GM23338 (cell line): ENCODE measurements at regions not wholly inside any gene's neighbourhood (a gene's known extent, or its start where the extent isn't known, plus 50 kb on each side); places are given as distances from the start of the nearest gene placed in this dataset.

ENCODE experiments used
- ATAC-seq: fragments of 200-7000 bp; cut with Tn5 transposase; 3 replicates; pipeline ENCODE4 v1.9.1; 2020
- DNase-seq: peaks from one replicate; pipeline ENCODE4 v3.0.0-alpha.2; 2015; ENCODE audit warnings: low spot score
- H2AFZ ChIP-seq: fragments of 200-600 bp; sonication (generic); 2 replicates; pipeline ENCODE4 v1.8.0; 2016; ENCODE audit warnings: antibody characterized with exemption, mild to moderate bottlenecking, moderate library complexity
- H3F3A ChIP-seq: fragments of 200-600 bp; sonication (generic); replicated peaks from 2 replicates; pipeline ENCODE4 v1.8.0; 2017; ENCODE audit warnings: antibody characterized with exemption, mixed run types, low read depth
- H3K27ac ChIP-seq: fragments of 200-600 bp; sonication (generic); 2 replicates; pipeline ENCODE4 v1.6.1; 2016; ENCODE audit warnings: low read depth
- H3K27me3 ChIP-seq: fragments of 200-600 bp; sonication (generic); 2 replicates; pipeline ENCODE4 v1.8.0; 2016; ENCODE audit warnings: mild to moderate bottlenecking, mixed run types, moderate library complexity; ENCODE audit not compliant: insufficient read depth
- H3K36me3 ChIP-seq: fragments of 200-600 bp; sonication (generic); 2 replicates; pipeline ENCODE4 v1.8.0; 2016; ENCODE audit warnings: mild to moderate bottlenecking; ENCODE audit not compliant: insufficient read depth
- H3K4me1 ChIP-seq: fragments of 200-600 bp; sonication (generic); 2 replicates; pipeline ENCODE4 v1.8.0; 2016; ENCODE audit warnings: mild to moderate bottlenecking, moderate library complexity; ENCODE audit not compliant: insufficient read depth
- H3K4me2 ChIP-seq: fragments of 200-600 bp; sonication (generic); 2 replicates; pipeline ENCODE4 v1.7.1; 2017; ENCODE audit warnings: mixed run types
- H3K4me3 ChIP-seq: fragments of 200-600 bp; sonication (generic); 2 replicates; pipeline ENCODE4 v1.6.1; 2016; ENCODE audit warnings: mixed run types
- H3K79me2 ChIP-seq: fragments of 200-600 bp; sonication (generic); replicated peaks from 2 replicates; pipeline ENCODE4 v1.8.0; 2017; ENCODE audit warnings: mild to moderate bottlenecking; ENCODE audit not compliant: insufficient read depth
- H3K9me2 ChIP-seq: fragments of 200-600 bp; sonication (generic); 2 replicates; pipeline ENCODE4 v1.8.0; 2017; ENCODE audit not compliant: insufficient read depth
- H4K20me1 ChIP-seq: fragments of 200-600 bp; sonication (generic); replicated peaks from 2 replicates; pipeline ENCODE4 v1.8.0; 2017; ENCODE audit warnings: mild to moderate bottlenecking; ENCODE audit not compliant: insufficient read depth
- H3K27ac Mint-ChIP-seq: 2 replicates; pipeline ENCODE4 v1.8.0; 2020; ENCODE audit warnings: inconsistent platforms, mild to moderate bottlenecking, moderate library complexity, mixed read lengths
- H3K27me3 Mint-ChIP-seq: 3 replicates; pipeline ENCODE4 v1.8.0; 2022; ENCODE audit warnings: low read depth, mild to moderate bottlenecking, moderate library complexity, mixed read lengths, inconsistent platforms; ENCODE audit not compliant: insufficient read depth, poor library complexity
- H3K36me3 Mint-ChIP-seq: 3 replicates; pipeline ENCODE4 v1.8.0; 2021; ENCODE audit warnings: low read depth, mild to moderate bottlenecking, inconsistent platforms, moderate library complexity, mixed read lengths
- H3K4me1 Mint-ChIP-seq: 3 replicates; pipeline ENCODE4 v1.8.0; 2020; ENCODE audit warnings: mild to moderate bottlenecking, inconsistent platforms, mixed read lengths
- H3K4me3 Mint-ChIP-seq: 3 replicates; pipeline ENCODE4 v1.8.0; 2021; ENCODE audit warnings: moderate library complexity, mild to moderate bottlenecking, inconsistent platforms, mixed read lengths
- H3K9me3 Mint-ChIP-seq: 3 replicates; pipeline ENCODE4 v1.8.0; 2020; ENCODE audit warnings: moderate library complexity, mild to moderate bottlenecking, inconsistent platforms, mixed read lengths
- CREB1 ChIP-seq: fragments of 250-450 bp; sonication (Bioruptor Pico); IDR thresholded peaks from 2 replicates; pipeline ENCODE4 v1.5.0; 2020; ENCODE audit warnings: low read depth, mild to moderate bottlenecking, moderate library complexity
- EZH2 ChIP-seq: fragments of 200-600 bp; sonication (generic); IDR thresholded peaks from one replicate; pipeline ENCODE4 v1.8.0; 2017; ENCODE audit warnings: antibody characterized with exemption, mild to moderate bottlenecking, low read depth; ENCODE audit not compliant: unreplicated experiment
- EZH2phosphoT487 ChIP-seq: fragments of 200-600 bp; sonication (generic); IDR thresholded peaks from one replicate; pipeline ENCODE4 v1.8.1; 2018; ENCODE audit warnings: antibody characterized with exemption; ENCODE audit not compliant: unreplicated experiment
- JUNB ChIP-seq: IDR thresholded peaks from one replicate; pipeline ENCODE4 v1.6.1; 2016; ENCODE audit warnings: antibody characterized with exemption; ENCODE audit not compliant: unreplicated experiment
- NANOG ChIP-seq: IDR thresholded peaks from 2 replicates; pipeline ENCODE4 v1.6.1; 2016; ENCODE audit warnings: antibody characterized with exemption, borderline replicate concordance
- POLR2AphosphoS5 ChIP-seq: IDR thresholded peaks from 2 replicates; pipeline ENCODE4 v1.6.1; 2016; ENCODE audit warnings: antibody characterized with exemption, low read depth
- STAT1 ChIP-seq: IDR thresholded peaks from one replicate; pipeline ENCODE4 v1.6.1; 2016; ENCODE audit warnings: antibody characterized with exemption; ENCODE audit not compliant: unreplicated experiment
- ZNF114 ChIP-seq: fragments of 250-450 bp; sonication (Bioruptor Pico); IDR thresholded peaks from 2 replicates; pipeline ENCODE4 v1.5.0; 2020; ENCODE audit warnings: mild to moderate bottlenecking, moderate library complexity
- ZNF331 ChIP-seq: fragments of 250-450 bp; sonication (Bioruptor Pico); IDR thresholded peaks from 2 replicates; pipeline ENCODE4 v1.5.0; 2020; ENCODE audit warnings: low read depth, mild to moderate bottlenecking, moderate library complexity
- ZNF462 ChIP-seq: fragments of 250-450 bp; sonication (Bioruptor Pico); IDR thresholded peaks from 2 replicates; pipeline ENCODE4 v1.5.0; 2020; ENCODE audit warnings: mild to moderate bottlenecking, moderate library complexity
- TF ChIP-seq, protein P1 (sequence below): IDR thresholded peaks from one replicate; pipeline ENCODE4 v1.6.1; 2018; ENCODE audit warnings: antibody characterized with exemption; ENCODE audit not compliant: unreplicated experiment
- TF ChIP-seq, protein P2 (sequence below), 2 experiments: fragments of 200-600 bp in 1 of 2; sonication (generic) in 1 of 2; conservative IDR thresholded peaks; 2 replicates each; pipeline versions ENCODE4 v1.5.1 to v1.6.1; 2016 to 2017; ENCODE audit warnings: antibody characterized with exemption in 2 of 2, low read depth in 2 of 2, mild to moderate bottlenecking in 2 of 2, moderate library complexity in 1 of 2

GRCh38 chr16:55954906-55955305 is 79.7 kb upstream of the CES5A start:
- Mint-ChIP-seq H3K9me3 (peaks cover 10% of the 10 kb centered on the region), H3K4me1 (no peaks in the 10 kb centered on the region), H3K4me3 (no peak overlapping the region), H3K27ac (no peak overlapping the region), H3K36me3 (peaks cover 3% of the 10 kb centered on the region; the same call in 1 of the 3 replicates), H3K27me3 (peaks cover 1% of the 10 kb centered on the region)
- H2AFZ ChIP-seq, result no peak overlapping the region
- no peaks in the 10 kb centered on the region; the same call in 1 of the 2 replicates for H3K9me2 ChIP-seq
- H3K4me2 ChIP-seq, result no peak overlapping the region
- no peaks in the 10 kb centered on the region for H3F3A ChIP-seq
- no peak for DNase-seq
- no peaks in the 10 kb centered on the region for H3K79me2 ChIP-seq
- no peak for ATAC-seq
- no peak overlapping the region for H3K4me3 ChIP-seq
- TF ChIP-seq ZNF114 (CRISPR knock-in tag), result no peak
- no peaks in the 10 kb centered on the region for H4K20me1 ChIP-seq
- H3K27me3 ChIP-seq, result no peaks in the 10 kb centered on the region
- no peaks in the 10 kb centered on the region for H3K4me1 ChIP-seq
- H3K36me3 ChIP-seq, result no peaks in the 10 kb centered on the region
- H3K27ac ChIP-seq, result no peak overlapping the region

DNA sequence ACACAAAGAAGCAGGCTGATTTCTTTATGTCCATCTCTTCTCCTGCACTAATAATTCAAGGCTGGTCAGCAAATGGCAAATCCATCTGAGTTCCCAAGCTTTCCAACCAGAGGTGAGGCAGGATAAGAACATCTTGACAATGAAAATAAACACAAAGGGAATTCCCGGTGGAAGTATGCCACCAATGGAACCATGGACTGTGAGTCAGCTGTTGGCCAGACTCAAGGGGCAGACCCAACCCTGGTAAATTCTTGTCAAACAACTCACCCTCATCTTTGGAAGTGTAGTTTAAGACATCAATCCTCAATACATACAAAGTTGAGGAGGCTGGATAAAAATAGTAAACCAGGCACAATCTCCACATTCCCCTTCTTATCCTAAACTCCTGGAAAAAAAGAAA is 74.3 kb upstream of the CES5A start:
- H3K9me3 Mint-ChIP-seq, result peaks cover 7% of the 10 kb centered on the region
- ATAC-seq (no peak), DNase-seq (no peak)
- no peaks in the 10 kb centered on the region for H3F3A ChIP-seq
- peaks cover 3% of the 10 kb centered on the region; the same call in 1 of the 3 replicates for H3K36me3 Mint-ChIP-seq
- H3K4me2 ChIP-seq, result no peak overlapping the region
- H3K27me3 ChIP-seq, result no peaks in the 10 kb centered on the region
- no peak overlapping the region for H3K27ac Mint-ChIP-seq
- no peaks in the 10 kb centered on the region; the same call in 1 of the 2 replicates for H3K4me1 ChIP-seq
- H4K20me1 ChIP-seq, result no peaks in the 10 kb centered on the region
- H2AFZ ChIP-seq, result no peak overlapping the region
- H3K79me2 ChIP-seq, result no peaks in the 10 kb centered on the region
- H3K4me3 Mint-ChIP-seq, result no peak overlapping the region
- peaks cover 3% of the 10 kb centered on the region; the same call in 1 of the 2 replicates for H3K9me2 ChIP-seq
- H3K36me3 ChIP-seq, result no peaks in the 10 kb centered on the region
- no peak overlapping the region for H3K4me3 ChIP-seq
- H3K27me3 Mint-ChIP-seq, result no peaks in the 10 kb centered on the region
- no peak overlapping the region for H3K27ac ChIP-seq
- H3K4me1 Mint-ChIP-seq, result peaks cover 11% of the 10 kb centered on the region
- TF ChIP-seq ZNF114 (CRISPR knock-in tag) (no peak), JUNB (no peak), ZNF331 (CRISPR knock-in tag) (no peak), EZH2 (no peak), EZH2phosphoT487 (no peak), NANOG (no peak), CREB1 (no peak), STAT1 (no peak), POLR2AphosphoS5 (no peak), ZNF462 (CRISPR knock-in tag) (no peak)
- TF ChIP-seq, protein P1, sequence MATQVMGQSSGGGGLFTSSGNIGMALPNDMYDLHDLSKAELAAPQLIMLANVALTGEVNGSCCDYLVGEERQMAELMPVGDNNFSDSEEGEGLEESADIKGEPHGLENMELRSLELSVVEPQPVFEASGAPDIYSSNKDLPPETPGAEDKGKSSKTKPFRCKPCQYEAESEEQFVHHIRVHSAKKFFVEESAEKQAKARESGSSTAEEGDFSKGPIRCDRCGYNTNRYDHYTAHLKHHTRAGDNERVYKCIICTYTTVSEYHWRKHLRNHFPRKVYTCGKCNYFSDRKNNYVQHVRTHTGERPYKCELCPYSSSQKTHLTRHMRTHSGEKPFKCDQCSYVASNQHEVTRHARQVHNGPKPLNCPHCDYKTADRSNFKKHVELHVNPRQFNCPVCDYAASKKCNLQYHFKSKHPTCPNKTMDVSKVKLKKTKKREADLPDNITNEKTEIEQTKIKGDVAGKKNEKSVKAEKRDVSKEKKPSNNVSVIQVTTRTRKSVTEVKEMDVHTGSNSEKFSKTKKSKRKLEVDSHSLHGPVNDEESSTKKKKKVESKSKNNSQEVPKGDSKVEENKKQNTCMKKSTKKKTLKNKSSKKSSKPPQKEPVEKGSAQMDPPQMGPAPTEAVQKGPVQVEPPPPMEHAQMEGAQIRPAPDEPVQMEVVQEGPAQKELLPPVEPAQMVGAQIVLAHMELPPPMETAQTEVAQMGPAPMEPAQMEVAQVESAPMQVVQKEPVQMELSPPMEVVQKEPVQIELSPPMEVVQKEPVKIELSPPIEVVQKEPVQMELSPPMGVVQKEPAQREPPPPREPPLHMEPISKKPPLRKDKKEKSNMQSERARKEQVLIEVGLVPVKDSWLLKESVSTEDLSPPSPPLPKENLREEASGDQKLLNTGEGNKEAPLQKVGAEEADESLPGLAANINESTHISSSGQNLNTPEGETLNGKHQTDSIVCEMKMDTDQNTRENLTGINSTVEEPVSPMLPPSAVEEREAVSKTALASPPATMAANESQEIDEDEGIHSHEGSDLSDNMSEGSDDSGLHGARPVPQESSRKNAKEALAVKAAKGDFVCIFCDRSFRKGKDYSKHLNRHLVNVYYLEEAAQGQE, result no peak
- TF ChIP-seq, protein P2, sequence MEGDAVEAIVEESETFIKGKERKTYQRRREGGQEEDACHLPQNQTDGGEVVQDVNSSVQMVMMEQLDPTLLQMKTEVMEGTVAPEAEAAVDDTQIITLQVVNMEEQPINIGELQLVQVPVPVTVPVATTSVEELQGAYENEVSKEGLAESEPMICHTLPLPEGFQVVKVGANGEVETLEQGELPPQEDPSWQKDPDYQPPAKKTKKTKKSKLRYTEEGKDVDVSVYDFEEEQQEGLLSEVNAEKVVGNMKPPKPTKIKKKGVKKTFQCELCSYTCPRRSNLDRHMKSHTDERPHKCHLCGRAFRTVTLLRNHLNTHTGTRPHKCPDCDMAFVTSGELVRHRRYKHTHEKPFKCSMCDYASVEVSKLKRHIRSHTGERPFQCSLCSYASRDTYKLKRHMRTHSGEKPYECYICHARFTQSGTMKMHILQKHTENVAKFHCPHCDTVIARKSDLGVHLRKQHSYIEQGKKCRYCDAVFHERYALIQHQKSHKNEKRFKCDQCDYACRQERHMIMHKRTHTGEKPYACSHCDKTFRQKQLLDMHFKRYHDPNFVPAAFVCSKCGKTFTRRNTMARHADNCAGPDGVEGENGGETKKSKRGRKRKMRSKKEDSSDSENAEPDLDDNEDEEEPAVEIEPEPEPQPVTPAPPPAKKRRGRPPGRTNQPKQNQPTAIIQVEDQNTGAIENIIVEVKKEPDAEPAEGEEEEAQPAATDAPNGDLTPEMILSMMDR (conservative IDR thresholded peaks at IDR 0.05; ENCODE audit: low read depth in 2 of 2), result no peak
